HepG2 (cell line): ENCODE measurements at regions not wholly inside any gene's neighbourhood (a gene's known extent, or its start where the extent isn't known, plus 50 kb on each side); places are given as distances from the start of the nearest gene placed in this dataset.
A peak's percentile ranks its signal among the peaks of the same experiment; 100 is the strongest.

ENCODE experiments used
- CEBPB ChIP-seq: IDR thresholded peaks from 2 replicates; pipeline ENCODE4 v1.6.1; 2011; ENCODE audit warnings: low read depth, low read length, improper control_type of control experiment, borderline replicate concordance
- EZH2 ChIP-seq: conservative IDR thresholded peaks from 2 replicates; pipeline ENCODE4 v1.6.1; 2012; ENCODE audit warnings: mild to moderate bottlenecking, low read depth, low read length, moderate library complexity
- FOXK2 ChIP-seq: fragments of 450-650 bp; IDR thresholded peaks from 2 replicates; pipeline ENCODE4 v1.6.1; 2016
- HES4 ChIP-seq: sonication (generic); formaldehyde crosslinking; IDR thresholded peaks from 2 replicates; pipeline ENCODE4 v1.9.0; 2021; ENCODE audit warnings: mild to moderate bottlenecking, missing genetic modification reagents, borderline replicate concordance
- NFRKB ChIP-seq: fragments of 450-650 bp; IDR thresholded peaks from 2 replicates; pipeline ENCODE4 v1.6.1; 2017
- POLR2AphosphoS5 ChIP-seq: IDR thresholded peaks from 2 replicates; pipeline ENCODE4 v1.6.1; 2012; ENCODE audit warnings: low read depth, low read length
- TBP ChIP-seq: sonication (generic); formaldehyde crosslinking; IDR thresholded peaks from 2 replicates; pipeline ENCODE4 v1.5.0; 2020; ENCODE audit warnings: missing genetic modification reagents
- U2AF1 ChIP-seq: fragments of 200-400 bp; formaldehyde crosslinking; optimal IDR thresholded peaks from 2 replicates; pipeline ENCODE3; 2017; ENCODE audit warnings: mild to moderate bottlenecking, low read depth, low read length
- ZFP1 ChIP-seq: IDR thresholded peaks from 2 replicates; pipeline ENCODE4 v1.6.1; 2016
- ZNF12 ChIP-seq: sonication (generic); formaldehyde crosslinking; IDR thresholded peaks from 2 replicates; pipeline ENCODE4 v1.5.0; 2020; ENCODE audit warnings: missing genetic modification reagents
- ZNF614 ChIP-seq: IDR thresholded peaks from 2 replicates; pipeline ENCODE4 v1.6.1; 2018; ENCODE audit warnings: missing biosample characterization, missing genetic modification reagents, inconsistent platforms, borderline replicate concordance

DNA sequence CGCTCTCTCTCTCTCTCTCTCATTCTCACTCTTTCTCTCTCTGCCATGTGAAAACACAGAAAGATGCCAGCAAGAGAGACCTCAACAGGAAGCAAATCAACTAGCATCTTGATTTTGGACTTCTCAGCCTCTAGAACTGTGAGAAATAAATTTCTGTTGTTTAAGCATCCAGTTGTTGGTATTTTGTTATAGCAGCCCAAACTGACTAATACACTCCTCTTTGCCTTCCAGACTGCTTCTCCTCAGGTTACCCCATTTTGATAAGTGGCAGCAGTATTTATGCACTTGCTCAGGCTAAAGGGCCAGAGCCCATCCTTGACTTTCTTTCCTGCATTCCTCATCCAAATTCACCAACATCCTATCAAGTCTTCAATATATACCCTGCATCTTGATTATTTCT lies 76.6 kb upstream of the NANOGP8 start:
- TF ChIP-seq HES4 (CRISPR knock-in tag) (no peak), FOXK2 (no peak), ZNF614 (CRISPR knock-in tag) (no peak), CEBPB (no peak), U2AF1 (no peak), ZFP1 (CRISPR knock-in tag) (no peak), POLR2AphosphoS5 (no peak), ZNF12 (CRISPR knock-in tag) (peak; percentile 51; the same call in 1 of the 2 replicates), EZH2 (no peak), TBP (CRISPR knock-in tag) (no peak), NFRKB (no peak)
